ENCODE measurements at regions not wholly inside any gene's neighbourhood (a gene's known extent, or its start where the extent isn't known, plus 50 kb on each side); places are given as distances from the start of the nearest gene placed in this dataset.

GRCh38 chr21:18603261-18603660, 199.7 kb upstream of the TMPRSS15 start:
- Histone ChIP-seq H3K27ac (replicated peaks in 1 of 4) (no peak overlapping the region), H3K27me3 (no peaks in the 10 kb centered on the region), H3K4me3 (no peak overlapping the region), H3K36me3 (no peaks in the 10 kb centered on the region), H3K9me3 (no peaks in the 10 kb centered on the region), H3K4me1 (no peaks in the 10 kb centered on the region)
- intact Hi-C loops (cut with DNase I), result no loop called here
- TF ChIP-seq POLR2A (IDR thresholded peaks at IDR 0.05; ENCODE audit: low read depth), result no peak
- TF ChIP-seq CTCF (IDR thresholded peaks at IDR 0.05), result no peak
- TF ChIP-seq POLR2AphosphoS5 (IDR thresholded peaks at IDR 0.05), result no peak
- no peak for TF ChIP-seq EP300 (IDR thresholded peaks at IDR 0.05)
- DNase-seq (ENCODE audit: extremely low spot score), result no peak
- 54% methylated on average over 2 of the region's 2 CpGs for WGBS

GRCh38 chr21:18603980-18604379, 200.4 kb upstream of the TMPRSS15 start:
- no peak for DNase-seq (ENCODE audit: extremely low spot score)
- H3K9me3 ChIP-seq, result no peaks in the 10 kb centered on the region
- no peaks in the 10 kb centered on the region for H3K4me1 ChIP-seq
- no peaks in the 10 kb centered on the region for H3K36me3 ChIP-seq
- H3K4me3 ChIP-seq, result no peak overlapping the region
- intact Hi-C loops (cut with DNase I), result no loop called here
- no peaks in the 10 kb centered on the region for H3K27me3 ChIP-seq
- no peak for TF ChIP-seq POLR2A (IDR thresholded peaks at IDR 0.05; ENCODE audit: low read depth)
- WGBS, result 70% methylated on average over 3 of the region's 3 CpGs
- no peak overlapping the region for H3K27ac ChIP-seq (replicated peaks in 1 of 4)

- H3K36me3 ChIP-seq, result no peaks in the 10 kb centered on the region
- H3K4me1 ChIP-seq, result no peaks in the 10 kb centered on the region
- no peak for DNase-seq (ENCODE audit: extremely low spot score)
- WGBS, result 59% methylated on average over 1 of the region's 1 CpG
- TF ChIP-seq POLR2AphosphoS5 (IDR thresholded peaks at IDR 0.05) (no peak), POLR2A (IDR thresholded peaks at IDR 0.05; ENCODE audit: low read depth) (no peak), CTCF (IDR thresholded peaks at IDR 0.05) (no peak), EP300 (IDR thresholded peaks at IDR 0.05) (no peak)
- no peak overlapping the region for H3K27ac ChIP-seq (replicated peaks in 1 of 4)
- intact Hi-C loops (cut with DNase I), result no loop called here
- no peak overlapping the region for H3K4me3 ChIP-seq
- no peaks in the 10 kb centered on the region for H3K27me3 ChIP-seq
- no peaks in the 10 kb centered on the region for H3K9me3 ChIP-seq
Observed at GRCh38 chr21:18608226-18608625, 204.6 kb upstream of the TMPRSS15 start.

- H3K36me3 ChIP-seq, result no peaks in the 10 kb centered on the region
- H3K4me1 ChIP-seq, result no peaks in the 10 kb centered on the region
- WGBS, result 84% methylated on average over 3 of the region's 3 CpGs
- DNase-seq (ENCODE audit: extremely low spot score), result no peak
- intact Hi-C loops (cut with DNase I), result no loop called here
- H3K27ac ChIP-seq (replicated peaks in 1 of 4), result no peak overlapping the region
- H3K4me3 ChIP-seq, result no peak overlapping the region
- H3K27me3 ChIP-seq, result no peaks in the 10 kb centered on the region
- H3K9me3 ChIP-seq, result no peaks in the 10 kb centered on the region
- no peak for TF ChIP-seq CTCF (IDR thresholded peaks at IDR 0.05)
- no peak for TF ChIP-seq EP300 (IDR thresholded peaks at IDR 0.05)
- no peak for TF ChIP-seq POLR2AphosphoS5 (IDR thresholded peaks at IDR 0.05)
- TF ChIP-seq POLR2A (IDR thresholded peaks at IDR 0.05; ENCODE audit: low read depth), result no peak
Observed at GRCh38 chr21:18614303-18614702, 210.7 kb upstream of the TMPRSS15 start.

GRCh38 chr21:18617291-18617690, 213.7 kb upstream of the TMPRSS15 start:
- 47% methylated on average over 3 of the region's 3 CpGs for WGBS
- H3K9me3 ChIP-seq, result no peaks in the 10 kb centered on the region
- no peaks in the 10 kb centered on the region for H3K27me3 ChIP-seq
- no peaks in the 10 kb centered on the region for H3K36me3 ChIP-seq
- no peak overlapping the region for H3K4me3 ChIP-seq
- DNase-seq (ENCODE audit: extremely low spot score), result no peak
- intact Hi-C loops (cut with DNase I), result no loop called here
- no peak overlapping the region for H3K27ac ChIP-seq (replicated peaks in 1 of 4)
- no peaks in the 10 kb centered on the region for H3K4me1 ChIP-seq
- no peak for TF ChIP-seq POLR2A (IDR thresholded peaks at IDR 0.05; ENCODE audit: low read depth)
- TF ChIP-seq EP300 (IDR thresholded peaks at IDR 0.05), result no peak
- TF ChIP-seq CTCF (IDR thresholded peaks at IDR 0.05), result no peak
